ENCODE measurements at regions not wholly inside any gene's neighbourhood (a gene's known extent, or its start where the extent isn't known, plus 50 kb on each side); places are given as distances from the start of the nearest gene placed in this dataset.

GRCh38 chr2:139394801-139395200, 614.6 kb upstream of the NXPH2 start (continued):
- TF ChIP-seq PBX3 (IDR thresholded peaks at IDR 0.05) = no peak

- H3K4me2 ChIP-seq = no peak overlapping the region
- no peaks in the 10 kb centered on the region for H3K9me3 ChIP-seq
- no peaks in the 10 kb centered on the region for H3K9me2 ChIP-seq
- no peaks in the 10 kb centered on the region for H3K79me2 ChIP-seq (ENCODE audit: insufficient read depth)
- no peak for TF ChIP-seq PBX3 (IDR thresholded peaks at IDR 0.05)
- no peak overlapping the region for H3K27ac ChIP-seq (ENCODE audit: low read depth in 2 of 2, low read length in 1 of 2)
- 73% methylated on average over 2 of the region's 2 CpGs for WGBS (ENCODE audit: low lambda C conversion rate)
- no peaks in the 10 kb centered on the region for H3K27me3 ChIP-seq (ENCODE audit: insufficient read depth)
- no peak overlapping the region for H3K9ac ChIP-seq
- DNase-seq = no peak
- no peaks in the 10 kb centered on the region for H3F3A ChIP-seq (replicated peaks; ENCODE audit: insufficient read depth)
- POLR2A ChIA-PET = no interaction called here
- CTCF ChIA-PET = interaction anchor here (1.2 kb wide), 1 partner anchor 12 kb away, joined by 5 read pairs; no protein-coding TSS in a partner anchor
- H3K4me3 ChIP-seq (ENCODE audit: low read depth in 2 of 2, low read length in 1 of 2) = no peak overlapping the region
- no peak overlapping the region for H2AFZ ChIP-seq (ENCODE audit: low read depth)
- H3K4me1 ChIP-seq (ENCODE audit: control insufficient read depth in 1 of 2, insufficient read depth in 2 of 2, low read depth in 1 of 2, low read length in 1 of 2) = no peaks in the 10 kb centered on the region
- no peaks in the 10 kb centered on the region for H3K36me3 ChIP-seq (replicated peaks in 1 of 2; ENCODE audit: control insufficient read depth in 1 of 2, insufficient read depth in 2 of 2, low read length in 1 of 2)
- no peaks in the 10 kb centered on the region for H4K20me1 ChIP-seq (ENCODE audit: insufficient read depth)
Observed at GRCh38 chr2:139389391-139389790, 609.2 kb upstream of the NXPH2 start.

GRCh38 chr2:139386401-139386800, 606.2 kb upstream of the NXPH2 start:
- Histone ChIP-seq H3K9ac (no peak overlapping the region), H3K79me2 (ENCODE audit: insufficient read depth) (no peaks in the 10 kb centered on the region), H3K9me3 (no peaks in the 10 kb centered on the region), H2AFZ (ENCODE audit: low read depth) (no peak overlapping the region), H3K4me3 (ENCODE audit: low read depth in 2 of 2, low read length in 1 of 2) (no peak overlapping the region), H3K4me2 (no peak overlapping the region), H3K9me2 (no peaks in the 10 kb centered on the region), H4K20me1 (ENCODE audit: insufficient read depth) (no peaks in the 10 kb centered on the region), H3K4me1 (ENCODE audit: control insufficient read depth in 1 of 2, insufficient read depth in 2 of 2, low read depth in 1 of 2, low read length in 1 of 2) (no peaks in the 10 kb centered on the region), H3K27ac (ENCODE audit: low read depth in 2 of 2, low read length in 1 of 2) (no peak overlapping the region), H3K27me3 (ENCODE audit: insufficient read depth) (no peaks in the 10 kb centered on the region), H3F3A (replicated peaks; ENCODE audit: insufficient read depth) (no peaks in the 10 kb centered on the region), H3K36me3 (replicated peaks in 1 of 2; ENCODE audit: control insufficient read depth in 1 of 2, insufficient read depth in 2 of 2, low read length in 1 of 2) (no peaks in the 10 kb centered on the region)
- ChIA-PET CTCF (no interaction called here), POLR2A (no interaction called here)
- 33% methylated on average over 1 of the region's 1 CpG for WGBS (ENCODE audit: low lambda C conversion rate)
- DNase-seq = no peak
- TF ChIP-seq ELF1 (IDR thresholded peaks at IDR 0.05) (no peak), RCOR1 (IDR thresholded peaks at IDR 0.05; ENCODE audit: low read length) (no peak), EP300 (IDR thresholded peaks at IDR 0.05; ENCODE audit: borderline replicate concordance in 1 of 2, low read depth in 1 of 2, low read length in 1 of 2) (no peak), POLR2AphosphoS5 (IDR thresholded peaks at IDR 0.05; ENCODE audit: low read depth, low read length) (no peak), PBX3 (IDR thresholded peaks at IDR 0.05) (no peak), FOXM1 (IDR thresholded peaks at IDR 0.05; ENCODE audit: low read depth) (no peak), JUND (IDR thresholded peaks at IDR 0.05) (no peak), FOXJ3 (CRISPR knock-in tag; IDR thresholded peaks at IDR 0.05) (no peak), TCF12 (IDR thresholded peaks at IDR 0.05) (no peak)

All from SK-N-SH (cell line).